ENCODE measurements at regions not wholly inside any gene's neighbourhood (a gene's known extent, or its start where the extent isn't known, plus 50 kb on each side); places are given as distances from the start of the nearest gene placed in this dataset.

GRCh38 chr6:106903299-106903698 is 71.2 kb downstream of the CD24 start:
- Mint-ChIP-seq H3K9me3 (peaks cover 61% of the 10 kb centered on the region in 2 experiments), H3K4me1 (peaks cover 31 to 42% of the 10 kb centered on the region in 2 experiments), H3K27me3 (ENCODE audit: low read depth) (no peaks in the 10 kb centered on the region), H3K27ac (peak overlapping the region; percentile 75 to 92 (median 79)), H3K4me3 (no peak overlapping the region), H3K36me3 (ENCODE audit: insufficient read depth in 1 of 3, low read depth in 3 of 3) (peaks cover 34 to 77% (median 49%) of the 10 kb centered on the region in 3 experiments)
- H2BK20ac ChIP-seq (ENCODE audit: low read depth, low read length, poor library complexity, severe bottlenecking), result no peak overlapping the region
- H4K20me1 ChIP-seq (ENCODE audit: control insufficient read depth, insufficient read depth, insufficient read length), result no peaks in the 10 kb centered on the region
- no peak overlapping the region for H4K5ac ChIP-seq (ENCODE audit: insufficient read length, low read depth, low read length)
- no peak overlapping the region for H3K56ac ChIP-seq (ENCODE audit: insufficient read length, low read depth, low read length)
- no peak overlapping the region for H2BK120ac ChIP-seq (ENCODE audit: low read depth, low read length, poor library complexity, severe bottlenecking)
- TF ChIP-seq, protein P1, sequence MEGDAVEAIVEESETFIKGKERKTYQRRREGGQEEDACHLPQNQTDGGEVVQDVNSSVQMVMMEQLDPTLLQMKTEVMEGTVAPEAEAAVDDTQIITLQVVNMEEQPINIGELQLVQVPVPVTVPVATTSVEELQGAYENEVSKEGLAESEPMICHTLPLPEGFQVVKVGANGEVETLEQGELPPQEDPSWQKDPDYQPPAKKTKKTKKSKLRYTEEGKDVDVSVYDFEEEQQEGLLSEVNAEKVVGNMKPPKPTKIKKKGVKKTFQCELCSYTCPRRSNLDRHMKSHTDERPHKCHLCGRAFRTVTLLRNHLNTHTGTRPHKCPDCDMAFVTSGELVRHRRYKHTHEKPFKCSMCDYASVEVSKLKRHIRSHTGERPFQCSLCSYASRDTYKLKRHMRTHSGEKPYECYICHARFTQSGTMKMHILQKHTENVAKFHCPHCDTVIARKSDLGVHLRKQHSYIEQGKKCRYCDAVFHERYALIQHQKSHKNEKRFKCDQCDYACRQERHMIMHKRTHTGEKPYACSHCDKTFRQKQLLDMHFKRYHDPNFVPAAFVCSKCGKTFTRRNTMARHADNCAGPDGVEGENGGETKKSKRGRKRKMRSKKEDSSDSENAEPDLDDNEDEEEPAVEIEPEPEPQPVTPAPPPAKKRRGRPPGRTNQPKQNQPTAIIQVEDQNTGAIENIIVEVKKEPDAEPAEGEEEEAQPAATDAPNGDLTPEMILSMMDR (conservative IDR thresholded peaks at IDR 0.05), result no peak
- no peak overlapping the region for H3K27ac ChIP-seq (ENCODE audit: insufficient read length, low read depth, low read length)
- DNase-seq, result no peak
- no peaks in the 10 kb centered on the region for H3K4me1 ChIP-seq (ENCODE audit: insufficient read depth, low read length)
- H3K9me3 ChIP-seq (ENCODE audit: control insufficient read depth, low read depth, low read length), result peaks cover 32% of the 10 kb centered on the region
- no peak overlapping the region for H2AK5ac ChIP-seq (ENCODE audit: insufficient read length, low read length)
- no peak overlapping the region for H3T11ph ChIP-seq (ENCODE audit: low read length)
- H3K18ac ChIP-seq (ENCODE audit: insufficient read length, low read depth, low read length), result no peak overlapping the region
- H3K9ac ChIP-seq (ENCODE audit: extremely low read depth, insufficient read length, low read length), result no peak overlapping the region
- H2BK12ac ChIP-seq (ENCODE audit: insufficient read length, low read depth, low read length), result no peak overlapping the region
- H2BK15ac ChIP-seq (ENCODE audit: low read depth, low read length), result no peak overlapping the region
- no peak overlapping the region for H2AFZ ChIP-seq (ENCODE audit: low read length)
- no peak overlapping the region for H3K4me2 ChIP-seq (ENCODE audit: insufficient read depth, insufficient read length, low read length)
- H3K27me3 ChIP-seq (ENCODE audit: insufficient read depth, low read length), result no peaks in the 10 kb centered on the region
- no peak overlapping the region for H3K4ac ChIP-seq (ENCODE audit: low read depth, low read length)
- H4K8ac ChIP-seq (replicated peaks; ENCODE audit: insufficient read length, low read depth, low read length), result no peak overlapping the region
- no peak overlapping the region for H3K23ac ChIP-seq (ENCODE audit: insufficient read length, low read depth, low read length)
- no peak overlapping the region for H3K14ac ChIP-seq (ENCODE audit: insufficient read depth, low read length)
- H2BK5ac ChIP-seq (ENCODE audit: insufficient read length, low read length), result no peak overlapping the region
- H3K23me2 ChIP-seq (ENCODE audit: insufficient read length, low read depth, low read length, poor library complexity, severe bottlenecking), result no peaks in the 10 kb centered on the region
- no peak overlapping the region for H4K91ac ChIP-seq (ENCODE audit: insufficient read length, low read depth, low read length)
- no peaks in the 10 kb centered on the region for H3K79me1 ChIP-seq (ENCODE audit: insufficient read depth, low read depth, low read length, poor library complexity, severe bottlenecking)
- no peaks in the 10 kb centered on the region for H3K79me2 ChIP-seq (ENCODE audit: insufficient read depth, low read length)
- WGBS (ENCODE audit: extremely low coverage, insufficient read length, low lambda C conversion rate), result no CpG with 5 or more reads among the region's 4 CpGs

Measured in H9 (cell line).